ENCODE measurements at regions not wholly inside any gene's neighbourhood (a gene's known extent, or its start where the extent isn't known, plus 50 kb on each side); places are given as distances from the start of the nearest gene placed in this dataset.

DNA sequence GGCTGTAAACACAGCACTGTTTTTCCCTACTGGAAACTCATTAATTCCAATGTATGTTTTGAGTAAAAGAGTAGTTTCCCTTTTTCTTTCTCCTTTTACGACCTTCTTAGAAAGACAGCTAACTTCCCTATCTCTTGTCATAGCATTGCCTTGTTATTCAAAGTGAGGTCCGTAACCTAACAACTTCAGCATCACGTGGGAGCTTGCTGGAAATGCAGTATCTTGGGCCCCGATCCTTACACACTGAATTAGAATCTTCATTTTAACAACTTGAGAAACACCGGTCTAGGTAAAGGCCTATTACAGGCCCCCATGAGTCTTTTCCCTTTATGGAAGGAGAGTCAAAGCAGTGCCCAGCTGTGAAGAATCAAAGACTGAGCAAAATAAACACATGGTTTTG, 230.7 kb upstream of the PRKD1 start:
- DNase-seq (ENCODE audit: low spot score): no peak
- TF ChIP-seq, protein P1, sequence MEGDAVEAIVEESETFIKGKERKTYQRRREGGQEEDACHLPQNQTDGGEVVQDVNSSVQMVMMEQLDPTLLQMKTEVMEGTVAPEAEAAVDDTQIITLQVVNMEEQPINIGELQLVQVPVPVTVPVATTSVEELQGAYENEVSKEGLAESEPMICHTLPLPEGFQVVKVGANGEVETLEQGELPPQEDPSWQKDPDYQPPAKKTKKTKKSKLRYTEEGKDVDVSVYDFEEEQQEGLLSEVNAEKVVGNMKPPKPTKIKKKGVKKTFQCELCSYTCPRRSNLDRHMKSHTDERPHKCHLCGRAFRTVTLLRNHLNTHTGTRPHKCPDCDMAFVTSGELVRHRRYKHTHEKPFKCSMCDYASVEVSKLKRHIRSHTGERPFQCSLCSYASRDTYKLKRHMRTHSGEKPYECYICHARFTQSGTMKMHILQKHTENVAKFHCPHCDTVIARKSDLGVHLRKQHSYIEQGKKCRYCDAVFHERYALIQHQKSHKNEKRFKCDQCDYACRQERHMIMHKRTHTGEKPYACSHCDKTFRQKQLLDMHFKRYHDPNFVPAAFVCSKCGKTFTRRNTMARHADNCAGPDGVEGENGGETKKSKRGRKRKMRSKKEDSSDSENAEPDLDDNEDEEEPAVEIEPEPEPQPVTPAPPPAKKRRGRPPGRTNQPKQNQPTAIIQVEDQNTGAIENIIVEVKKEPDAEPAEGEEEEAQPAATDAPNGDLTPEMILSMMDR (IDR thresholded peaks at IDR 0.05; ENCODE audit: extremely low read depth, missing control alignments): no peak

DNA sequence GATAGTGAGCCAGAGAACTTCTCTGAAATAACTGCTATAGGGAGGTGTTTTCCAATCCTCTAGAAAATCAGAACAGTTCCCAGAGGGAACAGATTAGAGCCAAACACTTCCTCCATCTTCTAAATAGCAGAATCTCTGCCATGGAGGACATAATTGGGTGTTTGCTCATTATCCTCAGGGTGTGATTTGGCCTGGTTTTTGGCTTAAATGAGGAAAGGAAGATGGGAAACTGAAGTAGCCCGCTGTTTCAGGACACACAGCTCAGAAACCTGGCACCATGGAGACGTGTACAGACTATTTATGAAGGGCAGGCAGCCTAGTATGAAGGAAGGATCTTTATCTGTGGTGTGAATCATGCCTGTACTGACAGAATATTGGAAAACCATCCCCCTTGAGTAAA, 231.7 kb upstream of the PRKD1 start:
- TF ChIP-seq, protein P1 (IDR thresholded peaks at IDR 0.05; ENCODE audit: extremely low read depth, missing control alignments): no peak
- DNase-seq (ENCODE audit: low spot score): no peak

DNA sequence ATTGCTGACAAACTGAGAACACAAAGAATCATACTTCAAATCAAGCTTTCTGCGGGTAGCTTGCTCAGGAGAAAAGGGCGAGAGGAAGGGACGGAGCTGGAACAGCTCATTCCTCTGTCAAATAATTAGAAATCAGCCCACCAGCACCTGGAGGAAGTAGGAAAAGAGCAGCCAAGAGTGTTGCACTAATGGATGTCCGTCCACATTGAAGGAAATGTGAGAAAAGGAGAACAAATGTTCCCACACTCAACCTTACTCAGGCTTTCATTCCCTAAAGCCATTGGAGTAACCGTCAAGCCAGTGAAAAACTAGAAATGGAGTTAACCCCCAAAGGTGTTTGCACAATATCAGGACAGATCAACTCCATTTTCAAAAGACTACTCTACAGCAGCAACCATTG, 233.0 kb upstream of the PRKD1 start:
- TF ChIP-seq, protein P1 (IDR thresholded peaks at IDR 0.05; ENCODE audit: extremely low read depth, missing control alignments): no peak
- DNase-seq (ENCODE audit: low spot score): no peak

DNA sequence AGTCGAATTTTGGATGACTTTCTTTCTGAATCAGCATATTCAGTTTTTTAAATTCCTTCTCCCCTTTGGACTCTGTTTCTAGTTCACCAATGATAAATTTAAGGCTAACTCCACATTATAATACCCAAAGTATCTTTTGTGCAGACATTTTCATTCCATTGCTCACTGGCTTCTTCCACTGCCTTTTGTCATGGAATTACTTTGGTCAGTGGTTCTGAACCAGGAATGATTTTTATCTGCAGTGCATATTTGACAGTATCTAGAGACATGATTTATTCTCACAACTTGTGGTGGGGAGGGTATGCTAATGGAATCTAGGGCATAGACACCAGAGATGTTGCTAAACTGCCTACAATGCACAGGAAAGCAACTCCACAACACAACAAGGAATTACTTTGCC, 234.4 kb upstream of the PRKD1 start:
- no peak for DNase-seq (ENCODE audit: low spot score)
- TF ChIP-seq, protein P1 (IDR thresholded peaks at IDR 0.05; ENCODE audit: extremely low read depth, missing control alignments): no peak

DNA sequence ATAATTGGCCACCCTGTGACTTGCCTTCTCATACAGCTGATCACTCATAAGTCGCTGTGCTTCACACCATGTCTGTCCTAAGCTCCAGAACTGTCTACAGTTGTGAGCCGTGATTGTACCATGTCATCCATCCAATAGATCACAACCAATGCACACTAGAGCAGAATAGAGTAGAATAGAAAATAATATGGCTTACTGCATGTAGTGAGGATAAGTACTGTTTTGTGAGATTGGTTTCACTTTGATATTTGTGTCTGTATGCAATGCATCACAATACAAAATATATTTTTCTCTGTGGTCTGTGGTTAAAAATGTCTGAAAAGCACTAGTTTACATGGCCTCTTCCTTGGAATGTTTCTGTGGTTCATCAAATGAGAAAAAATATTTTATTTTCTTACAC, 237.6 kb upstream of the PRKD1 start:
- TF ChIP-seq, protein P1 (IDR thresholded peaks at IDR 0.05; ENCODE audit: extremely low read depth, missing control alignments): no peak
- no peak for DNase-seq (ENCODE audit: low spot score)

DNA sequence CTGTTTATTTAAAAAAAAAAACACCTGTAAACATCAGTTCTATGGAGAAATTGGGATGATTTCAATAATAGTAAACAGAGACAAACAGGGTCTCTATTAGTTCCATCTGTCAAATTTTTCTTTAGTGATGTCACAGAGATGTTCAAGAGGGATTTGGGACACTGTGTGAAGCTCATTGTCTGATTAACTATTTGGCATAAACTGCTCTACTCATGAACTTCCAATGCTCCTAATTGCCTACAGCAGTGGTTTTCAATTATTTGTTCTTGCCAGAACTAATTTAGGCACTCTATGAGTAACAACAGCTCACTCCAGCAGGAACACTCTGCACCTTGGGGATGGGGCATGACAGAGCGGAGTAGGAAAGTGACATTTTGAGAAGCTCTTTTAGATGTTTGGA, 250.1 kb upstream of the PRKD1 start:
- TF ChIP-seq, protein P1 (IDR thresholded peaks at IDR 0.05; ENCODE audit: extremely low read depth, missing control alignments): no peak
- no peak for DNase-seq (ENCODE audit: low spot score)

DNA sequence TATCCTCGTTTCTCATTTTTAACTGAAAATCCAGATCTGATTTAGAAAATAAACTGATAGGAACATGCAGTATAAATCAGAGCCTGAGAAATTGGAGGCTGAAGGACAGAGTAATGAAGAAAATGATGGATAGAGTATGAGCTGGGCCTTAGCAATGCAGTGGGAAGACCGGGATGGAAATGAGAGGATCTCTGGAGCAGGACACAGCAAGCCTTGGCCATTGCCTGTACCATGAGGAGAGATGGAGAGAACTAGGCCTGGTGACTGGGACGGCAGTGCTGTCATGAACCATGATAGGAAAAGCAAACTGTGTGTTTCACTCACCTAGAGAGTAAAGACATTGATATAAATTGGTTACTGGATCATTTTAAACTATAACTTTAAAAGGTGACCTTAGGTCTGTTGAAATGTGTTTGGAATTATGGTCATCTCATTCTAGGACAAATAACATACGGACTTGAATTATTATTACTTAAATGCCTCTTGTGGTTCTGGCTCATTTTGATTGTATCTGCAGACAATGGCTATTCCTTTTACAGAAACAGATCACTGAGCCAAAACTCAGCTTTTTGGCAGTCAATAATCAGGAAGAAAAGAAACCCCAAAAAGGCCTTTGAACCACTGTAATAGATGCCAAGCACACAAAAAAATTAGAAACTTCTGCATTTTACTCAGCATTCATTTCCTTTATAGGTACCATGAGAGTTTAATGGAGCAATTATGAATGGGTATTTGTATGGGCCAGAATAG, 251.9 kb upstream of the PRKD1 start:
- DNase-seq (ENCODE audit: low spot score): no peak
- TF ChIP-seq, protein P1 (IDR thresholded peaks at IDR 0.05; ENCODE audit: extremely low read depth, missing control alignments): no peak
